Ovary (tissue), 7 donors: ENCODE measurements at regions not wholly inside any gene's neighbourhood (a gene's known extent, or its start where the extent isn't known, plus 50 kb on each side); places are given as distances from the start of the nearest gene placed in this dataset.

Experiments
- DNase-seq, 5 donors: peaks; one replicate each; pipeline ENCODE4 v3.0.0-alpha.2; 2019 to 2020
- H3K27ac ChIP-seq, 2 donors: fragments of 200-600 bp; one replicate each; pipeline versions ENCODE4 v1.5.1 to v1.8.0; 2019 to 2022
- H3K27me3 ChIP-seq: fragments of 200-600 bp; one replicate; pipeline ENCODE4 v1.8.0; 2022
- H3K36me3 ChIP-seq: fragments of 200-600 bp; sonication (generic); one replicate; pipeline ENCODE4 v1.5.1; 2019
- H3K4me1 ChIP-seq: one replicate; pipeline ENCODE4 v1.8.1; 2013; ENCODE audit warnings: mild to moderate bottlenecking, moderate library complexity; ENCODE audit not compliant: insufficient read depth
- H3K4me3 ChIP-seq: fragments of 200-600 bp; sonication (generic); one replicate; pipeline ENCODE4 v1.5.1; 2017
- H3K9me3 ChIP-seq, 2 donors: fragments of 200-600 bp in 1 of 2; sonication (generic) in 1 of 2; one replicate each; pipeline versions ENCODE4 v1.5.1 to v1.8.1; 2013 to 2019; ENCODE audit warnings: mild to moderate bottlenecking in 1 of 2, moderate library complexity in 1 of 2
- EP300 ChIP-seq: sonication (generic); formaldehyde crosslinking; IDR thresholded peaks from one replicate; pipeline ENCODE4 v1.6.1; 2017; ENCODE audit warnings: antibody characterized with exemption
- POLR2A ChIP-seq: fragments of 450-650 bp; IDR thresholded peaks from one replicate; pipeline ENCODE4 v1.6.1; 2017; ENCODE audit warnings: antibody characterized with exemption, mild to moderate bottlenecking, moderate library complexity
- WGBS, 3 donors: extraction: QIAGEN DNeasy Blood & Tissue Kit in 1 of 3; methylation state at CpG; one replicate each; pipeline versions ENCODE4 v1.1.5 to v1.1.7; 2013 to 2017; 5-methylcytosine and 5-hydroxymethylcytosine counted together
- intact Hi-C, 4 donors: fragments of 100-400 bp; cut with DNase I; formaldehyde crosslinking; loops; one replicate each; pipeline versions ENCODE4 v1.11.0 to v1.15.1; 2022 to 2023
- TF ChIP-seq, protein P1 (sequence below), 3 donors: fragments of 450-650 bp in 2 of 3; fragments of 200-600 bp in 1 of 3; IDR thresholded peaks; one replicate each; pipeline versions ENCODE4 v1.5.1 to v1.8.0; 2016 to 2022; ENCODE audit warnings: antibody characterized with exemption in 3 of 3, mild to moderate bottlenecking in 1 of 3
- donor health status: DM: no; HTN: no; CAD: no; lungs with moderate emphysema.
- donor health status: DM: no; HTN: no; CAD: no.
- donor health status: Bipolar disorder and iron deficiency.
- donor health status: DM: no; HTN: no; CAD: no.
- donor health status: DM: yes; HTN: yes; CAD: no.

- no peaks in the 10 kb centered on the region for H3K36me3 ChIP-seq
- H3K9me3 ChIP-seq: no peaks in the 10 kb centered on the region
- intact Hi-C loops: no loop called here
- TF ChIP-seq, protein P1, sequence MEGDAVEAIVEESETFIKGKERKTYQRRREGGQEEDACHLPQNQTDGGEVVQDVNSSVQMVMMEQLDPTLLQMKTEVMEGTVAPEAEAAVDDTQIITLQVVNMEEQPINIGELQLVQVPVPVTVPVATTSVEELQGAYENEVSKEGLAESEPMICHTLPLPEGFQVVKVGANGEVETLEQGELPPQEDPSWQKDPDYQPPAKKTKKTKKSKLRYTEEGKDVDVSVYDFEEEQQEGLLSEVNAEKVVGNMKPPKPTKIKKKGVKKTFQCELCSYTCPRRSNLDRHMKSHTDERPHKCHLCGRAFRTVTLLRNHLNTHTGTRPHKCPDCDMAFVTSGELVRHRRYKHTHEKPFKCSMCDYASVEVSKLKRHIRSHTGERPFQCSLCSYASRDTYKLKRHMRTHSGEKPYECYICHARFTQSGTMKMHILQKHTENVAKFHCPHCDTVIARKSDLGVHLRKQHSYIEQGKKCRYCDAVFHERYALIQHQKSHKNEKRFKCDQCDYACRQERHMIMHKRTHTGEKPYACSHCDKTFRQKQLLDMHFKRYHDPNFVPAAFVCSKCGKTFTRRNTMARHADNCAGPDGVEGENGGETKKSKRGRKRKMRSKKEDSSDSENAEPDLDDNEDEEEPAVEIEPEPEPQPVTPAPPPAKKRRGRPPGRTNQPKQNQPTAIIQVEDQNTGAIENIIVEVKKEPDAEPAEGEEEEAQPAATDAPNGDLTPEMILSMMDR (IDR thresholded peaks at IDR 0.05): no peak
- TF ChIP-seq EP300 (no peak), POLR2A (no peak)
- no peak for DNase-seq
- H3K27ac ChIP-seq: no peak overlapping the region
- no peaks in the 10 kb centered on the region for H3K27me3 ChIP-seq
- no peaks in the 10 kb centered on the region for H3K4me1 ChIP-seq
- no peak overlapping the region for H3K4me3 ChIP-seq
- 88 to 93% (median 88%) methylated on average over 4 of the region's 4 CpGs for whole genome bisulfite sequencing, 3 donors
Observed at GRCh38 chr9:86707932-86708510, 239.3 kb downstream of the GAS1 start.

DNA sequence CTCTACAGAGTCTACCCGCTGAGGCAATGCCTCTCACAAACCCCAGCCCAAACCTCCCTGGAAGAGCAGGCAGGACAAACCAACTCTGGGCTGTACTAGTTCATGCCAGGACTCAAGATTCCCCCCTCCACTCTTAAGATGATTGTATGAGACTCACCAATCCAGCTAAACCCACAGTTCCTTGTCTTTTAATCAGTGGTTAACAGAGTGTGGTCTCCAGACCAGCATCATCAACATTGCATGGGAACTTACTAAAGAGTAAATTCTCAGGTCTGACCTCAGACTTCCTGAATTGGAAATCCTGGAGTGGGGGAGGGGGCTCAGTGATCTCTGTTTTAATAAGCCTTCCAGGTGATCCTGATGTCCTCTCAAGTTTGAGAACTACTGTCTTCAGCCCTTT lies 240.9 kb downstream of the GAS1 start:
- no peak for TF ChIP-seq EP300
- no peak for TF ChIP-seq POLR2A
- TF ChIP-seq, protein P1 (IDR thresholded peaks at IDR 0.05): no peak
- intact Hi-C loops: no loop called here
- Histone ChIP-seq H3K36me3 (no peaks in the 10 kb centered on the region), H3K9me3 (no peaks in the 10 kb centered on the region), H3K27ac (no peak overlapping the region), H3K4me3 (no peak overlapping the region), H3K27me3 (no peaks in the 10 kb centered on the region), H3K4me1 (no peaks in the 10 kb centered on the region)
- DNase-seq: no peak
- 85 to 100% (median 96%) methylated on average over 1 of the region's 1 CpG for WGBS, 3 donors

- H3K27me3 ChIP-seq: no peaks in the 10 kb centered on the region
- H3K4me1 ChIP-seq: peaks cover 6% of the 10 kb centered on the region
- intact Hi-C loops: no loop called here
- no peaks in the 10 kb centered on the region for H3K9me3 ChIP-seq
- no peak for TF ChIP-seq POLR2A
- TF ChIP-seq, protein P1 (IDR thresholded peaks at IDR 0.05): no peak
- TF ChIP-seq EP300: no peak
- no peak overlapping the region for H3K27ac ChIP-seq
- no peak for DNase-seq
- WGBS, 3 donors: 51 to 57% (median 55%) methylated on average over 5 of the region's 5 CpGs
- no peaks in the 10 kb centered on the region for H3K36me3 ChIP-seq
- H3K4me3 ChIP-seq: no peak overlapping the region
Observed at GRCh38 chr9:86705490-86705889, 241.8 kb downstream of the GAS1 start.

DNA sequence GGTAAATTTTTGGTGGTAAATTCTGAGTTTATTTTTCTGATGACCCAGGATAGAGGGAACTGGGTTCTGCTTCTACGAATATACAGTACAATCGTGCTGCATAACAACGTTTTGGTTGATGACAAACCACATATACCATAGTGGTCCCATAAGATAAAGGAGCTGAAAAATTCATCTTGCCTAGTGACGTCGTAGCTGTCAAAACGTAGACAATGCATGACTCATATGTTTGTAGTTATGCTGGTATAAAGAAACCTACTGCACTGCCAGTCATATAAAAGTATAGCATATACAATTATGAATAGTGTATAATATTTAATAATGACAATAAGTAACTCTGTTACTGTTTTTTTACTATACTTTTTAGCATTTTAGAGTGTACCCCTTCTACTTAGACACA lies 244.0 kb downstream of the GAS1 start:
- TF ChIP-seq EP300 (no peak), POLR2A (no peak)
- TF ChIP-seq, protein P1 (IDR thresholded peaks at IDR 0.05): no peak

More for the DNA sequence above, 244.0 kb downstream of the GAS1 start:
- no peak for DNase-seq
- Histone ChIP-seq H3K4me1 (peaks cover 6% of the 10 kb centered on the region), H3K27ac (no peak overlapping the region), H3K36me3 (no peaks in the 10 kb centered on the region), H3K9me3 (no peaks in the 10 kb centered on the region), H3K4me3 (no peak overlapping the region), H3K27me3 (no peaks in the 10 kb centered on the region)
- WGBS, 3 donors: 78 to 86% (median 82%) methylated on average over 6 of the region's 6 CpGs
- intact Hi-C loops: no loop called here
